ENCODE measurements at regions not wholly inside any gene's neighbourhood (a gene's known extent, or its start where the extent isn't known, plus 50 kb on each side); places are given as distances from the start of the nearest gene placed in this dataset.
A peak's percentile ranks its signal among the peaks of the same experiment; 100 is the strongest.

DNA sequence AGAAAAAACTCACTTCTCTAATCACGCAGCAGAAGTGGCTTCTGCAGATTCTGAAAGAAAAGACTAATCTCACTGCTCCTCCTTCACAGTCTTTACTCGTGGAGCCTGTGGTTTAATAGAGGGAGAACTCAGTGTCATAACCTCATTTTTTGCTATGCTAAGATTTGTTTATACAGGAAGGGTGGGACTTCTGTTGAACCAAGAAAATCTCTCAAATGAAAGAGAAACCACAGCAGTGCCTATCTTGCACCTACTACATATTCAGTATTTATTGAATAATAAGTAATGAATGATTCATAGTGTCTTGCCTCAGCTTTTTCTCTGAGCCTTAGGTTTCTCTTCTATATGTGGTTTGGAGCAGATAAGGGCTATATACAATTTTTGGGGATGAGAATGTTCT, 136.1 kb upstream of the DMAC1 start:
- DNase-seq, result no peak

DNA sequence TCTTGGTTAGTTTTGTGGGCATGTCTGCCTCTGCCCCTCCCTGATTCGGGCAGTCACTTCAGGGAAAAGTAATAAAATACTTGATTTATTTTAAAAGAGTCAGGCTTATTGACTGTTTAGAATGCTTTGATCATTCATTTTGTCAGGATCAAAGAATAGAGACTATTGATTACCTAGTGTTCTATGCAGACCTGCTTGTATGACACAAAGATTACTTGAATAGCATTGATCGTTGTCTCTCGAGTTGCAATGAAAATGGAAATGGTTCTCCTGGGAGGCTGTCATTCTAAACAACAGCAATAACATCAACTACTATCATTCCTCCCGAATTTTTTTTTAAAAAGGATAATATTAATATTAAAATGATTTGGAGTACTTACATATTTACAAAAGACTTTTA, 133.2 kb upstream of the DMAC1 start:
- DNase-seq, result no peak

DNA sequence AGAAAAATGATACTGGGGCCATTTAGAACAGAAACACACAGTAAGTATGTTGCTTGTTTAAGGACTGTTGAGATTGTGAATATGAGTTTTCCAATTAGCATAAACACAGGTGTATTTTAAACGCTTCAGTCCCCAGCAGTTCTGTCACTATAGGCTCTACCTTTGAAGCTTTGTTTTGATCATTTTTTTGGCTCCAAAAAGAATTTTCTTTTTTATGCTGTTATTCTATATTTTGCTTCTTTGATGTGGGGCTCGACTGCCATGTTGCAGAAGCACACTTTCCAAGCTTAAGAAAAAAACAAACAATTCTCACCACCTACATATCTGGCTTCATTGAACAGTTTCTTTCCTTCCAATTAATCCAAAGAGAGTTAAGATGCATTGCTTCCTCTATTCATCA, 131.0 kb upstream of the DMAC1 start:
- no peak for DNase-seq

DNA sequence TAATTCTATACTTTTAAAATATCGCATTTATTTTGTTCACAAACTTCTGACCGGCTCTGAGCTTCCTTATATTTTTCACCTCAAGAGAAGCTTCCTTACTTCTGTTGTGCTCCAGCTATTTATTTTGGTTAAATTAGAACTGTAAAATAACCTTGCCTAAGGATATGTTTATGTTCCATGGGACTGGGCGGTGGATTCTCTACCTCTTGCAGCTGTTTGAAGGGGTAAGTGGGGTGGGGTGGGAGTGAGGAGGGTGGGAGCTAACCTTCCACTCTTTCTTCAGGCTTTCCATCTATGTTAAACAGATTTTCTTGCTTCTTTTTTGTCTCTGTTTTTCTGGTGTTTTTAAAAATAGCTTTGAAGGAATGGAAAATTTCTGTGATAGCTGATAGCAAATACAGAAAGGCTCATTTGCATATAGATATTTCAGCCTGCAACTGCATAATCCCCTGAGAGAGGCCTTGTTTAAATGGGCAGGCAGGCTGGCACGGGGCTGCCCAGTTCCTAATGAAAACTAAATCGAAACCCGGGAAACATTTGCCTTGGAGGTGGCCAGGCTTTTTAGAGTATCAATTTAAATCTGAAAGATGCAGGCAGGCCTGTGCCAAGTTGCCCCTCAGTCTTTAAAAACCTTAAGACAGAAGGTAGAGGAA, 122.1 kb upstream of the DMAC1 start:
- DNase-seq, result no peak

DNA sequence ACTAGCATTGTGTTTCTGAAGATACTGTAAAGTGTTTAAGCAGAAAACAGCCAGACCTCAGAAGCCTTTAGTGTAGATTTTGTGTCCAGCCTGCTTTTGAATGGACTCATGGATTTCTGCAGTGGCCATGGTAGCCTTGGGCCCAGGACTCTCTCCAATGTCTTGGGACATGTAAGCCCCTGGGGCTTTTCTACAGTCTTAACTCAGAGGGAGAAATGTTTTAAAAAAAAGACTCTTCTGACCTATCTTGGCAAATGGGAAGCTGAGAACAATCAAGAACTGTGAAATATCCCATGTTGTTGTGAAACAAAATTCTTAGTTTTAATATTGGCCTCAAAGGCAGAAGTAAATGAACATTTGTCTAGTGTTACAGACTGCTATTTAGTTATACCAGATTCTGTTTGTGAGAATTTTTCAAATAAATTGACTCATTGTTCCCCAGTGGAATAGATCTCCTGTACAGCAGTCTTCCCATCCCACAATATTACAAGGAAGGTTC, 112.5 kb upstream of the DMAC1 start:
- DNase-seq, result no peak

DNA sequence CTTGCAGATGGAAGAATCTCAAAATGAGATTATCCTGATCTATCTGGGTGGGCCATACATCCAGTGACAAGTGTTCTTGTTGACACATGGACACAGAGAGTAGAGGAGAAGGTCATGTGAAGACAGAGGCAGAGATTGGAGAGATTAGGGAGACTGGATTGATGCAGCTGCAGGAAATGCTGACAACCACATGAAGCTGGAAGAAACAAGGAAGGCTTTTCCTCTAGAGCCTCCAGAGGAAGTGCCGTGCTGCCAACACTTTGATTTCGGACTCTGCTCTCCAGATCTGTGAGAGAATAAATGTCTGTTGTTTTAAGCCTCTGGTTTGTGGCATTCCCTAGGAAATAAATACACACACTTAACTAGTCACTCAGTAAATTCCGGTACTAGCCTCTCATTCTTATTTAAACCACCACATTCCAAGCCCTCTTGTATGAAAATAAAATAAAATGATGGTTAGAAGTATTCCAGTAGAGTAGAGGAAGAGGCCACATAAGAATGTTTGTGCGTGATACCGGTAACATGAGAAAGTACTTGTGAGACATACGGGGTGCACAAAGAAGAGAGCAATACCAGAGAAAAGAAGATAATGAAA, 110.9 kb upstream of the DMAC1 start:
- DNase-seq, result no peak

DNA sequence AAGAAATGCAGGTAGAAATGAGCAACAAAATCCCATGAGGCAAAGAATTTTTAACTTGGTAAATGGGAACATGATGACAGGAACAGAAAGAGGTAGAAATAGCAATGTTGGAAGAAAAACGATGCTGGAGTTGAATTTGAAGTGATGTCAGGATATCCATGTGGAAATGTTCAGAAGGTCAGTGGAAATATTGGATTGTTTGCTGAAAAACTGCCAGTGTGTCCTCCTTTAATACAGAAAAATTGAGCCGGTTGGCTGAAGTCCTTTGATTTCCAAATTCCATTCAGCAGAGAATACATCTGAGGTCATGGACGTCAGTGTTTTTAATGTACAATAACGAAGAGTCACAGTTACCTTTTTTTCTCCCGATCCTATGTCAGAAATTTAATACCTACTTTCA, 110.0 kb upstream of the DMAC1 start:
- no peak for DNase-seq

DNA sequence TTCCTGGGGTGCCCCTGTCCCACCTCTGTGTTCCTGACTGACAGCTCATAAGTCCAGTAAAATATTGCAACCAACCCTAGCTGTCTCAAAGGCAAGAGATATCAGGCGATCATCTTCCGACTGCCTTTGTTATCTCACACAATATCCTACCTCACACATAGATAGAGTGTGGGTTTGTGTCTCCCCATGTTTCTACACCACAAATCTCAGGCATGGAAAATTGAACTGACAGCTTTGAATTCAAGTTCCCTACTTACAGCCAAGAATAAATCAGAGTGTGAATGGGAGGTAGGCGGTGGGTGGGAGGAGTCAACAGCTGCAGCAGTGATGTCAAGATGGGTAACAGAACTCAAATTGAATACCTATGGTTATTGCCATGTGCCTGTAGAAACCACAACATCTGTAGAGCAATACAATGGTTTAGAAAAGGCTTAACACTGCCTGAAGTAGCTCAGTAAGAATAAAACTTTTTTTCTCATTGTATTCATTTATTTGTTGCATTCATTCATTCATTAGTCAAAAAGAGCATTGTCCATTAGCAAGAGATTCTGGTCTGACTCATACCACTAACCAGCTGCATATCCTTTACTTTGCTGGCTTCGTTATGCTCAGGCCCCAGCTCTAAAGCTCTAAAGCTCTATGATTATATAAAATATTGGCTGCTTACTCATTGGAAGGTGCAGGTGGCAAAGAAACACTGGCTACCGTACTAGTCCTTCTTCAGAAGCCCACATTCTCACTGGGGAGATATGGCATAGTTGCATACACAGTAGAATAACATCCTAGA, 108.2 kb upstream of the DMAC1 start:
- no peak for DNase-seq

DNA sequence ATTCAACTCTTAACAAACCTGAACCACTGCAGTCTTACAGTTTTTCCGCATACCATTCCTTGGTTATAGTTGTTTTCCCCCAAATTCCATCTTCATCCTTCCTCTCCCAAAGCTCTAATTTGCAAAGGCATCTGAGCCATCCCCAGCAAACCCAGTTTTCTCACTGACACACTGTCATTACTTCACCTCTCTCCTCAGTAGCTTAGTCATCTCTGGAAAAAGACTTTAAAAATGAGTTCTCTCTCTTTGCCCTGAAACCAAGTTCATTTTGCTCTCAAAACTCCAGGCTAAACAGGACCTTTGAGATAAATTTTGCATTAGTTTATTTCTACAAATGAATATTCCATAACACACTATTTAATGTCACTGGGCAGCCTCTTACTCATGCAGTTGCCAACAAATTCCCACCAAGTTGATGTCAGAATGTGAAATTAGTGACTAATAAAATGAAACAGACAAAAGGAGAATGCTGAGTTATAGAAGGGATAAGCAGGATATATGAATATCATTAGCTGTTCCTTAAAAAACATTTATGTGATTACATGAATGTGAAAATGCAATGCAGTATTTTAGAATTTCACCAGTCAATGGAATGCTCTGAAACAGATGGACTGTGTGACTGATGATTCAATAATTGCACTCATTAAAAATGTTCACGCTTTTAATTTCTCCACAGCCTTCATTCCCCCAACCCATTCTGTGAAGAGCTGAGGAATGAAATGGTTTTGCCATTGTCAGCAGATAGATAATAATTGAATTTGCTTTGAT, 107.4 kb upstream of the DMAC1 start:
- DNase-seq, result no peak

DNA sequence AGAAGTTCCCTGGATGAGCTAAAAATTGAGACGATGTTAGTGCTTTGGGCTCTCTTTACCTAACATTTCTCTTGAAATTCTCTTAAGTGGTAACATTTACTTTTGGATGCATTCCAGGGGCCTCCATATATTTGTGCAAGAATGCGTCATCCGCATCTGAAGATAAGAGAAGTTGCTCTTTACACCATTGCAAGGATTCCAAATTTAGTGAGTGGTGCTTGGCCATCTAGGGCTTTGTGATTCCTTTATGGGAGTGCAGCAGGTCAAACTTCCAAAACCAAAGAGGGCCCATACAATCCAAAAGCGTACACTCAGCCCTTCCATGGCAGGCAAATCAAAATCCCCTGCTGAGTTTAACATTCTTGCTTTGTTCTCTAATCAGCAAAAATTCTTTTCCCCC, 102.0 kb upstream of the DMAC1 start:
- no peak for DNase-seq

DNA sequence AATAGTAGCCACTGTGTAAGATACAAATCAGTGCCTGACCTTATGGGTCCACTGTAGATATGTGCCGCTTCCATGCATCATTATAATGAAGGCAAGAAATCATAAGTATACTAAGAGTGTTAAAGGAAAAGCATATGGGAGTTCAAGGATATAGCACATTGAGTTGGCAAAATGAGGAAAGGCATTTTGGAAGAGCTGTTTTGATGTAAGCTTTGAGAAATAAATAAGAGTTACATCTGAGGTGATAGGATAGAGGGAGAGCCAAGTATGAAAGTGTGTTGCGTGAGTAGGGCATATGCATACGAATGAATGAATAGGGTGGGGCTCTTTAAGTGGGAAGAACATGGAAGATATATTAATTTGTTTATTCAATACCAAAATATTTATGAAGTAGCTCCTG, 101.0 kb upstream of the DMAC1 start:
- DNase-seq, result no peak

DNA sequence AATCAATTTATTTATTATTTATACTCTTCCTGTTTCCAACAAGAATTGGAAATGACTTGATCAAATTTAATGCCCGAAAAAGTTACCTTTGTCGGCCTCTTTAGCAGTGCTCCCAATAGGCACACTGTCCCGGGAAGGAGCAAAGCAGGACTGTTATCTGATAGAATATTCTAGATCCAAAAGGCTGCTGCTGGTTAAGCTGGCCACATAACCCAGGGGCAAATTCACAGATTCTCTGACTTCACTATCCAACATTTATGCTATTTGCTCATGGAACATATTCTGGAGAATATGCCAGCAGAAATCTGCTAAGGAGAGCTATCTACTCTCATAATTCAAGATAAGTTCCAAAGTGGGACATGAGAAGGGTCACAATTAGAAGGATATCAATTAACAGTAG, 100.2 kb upstream of the DMAC1 start:
- DNase-seq, result no peak

DNA sequence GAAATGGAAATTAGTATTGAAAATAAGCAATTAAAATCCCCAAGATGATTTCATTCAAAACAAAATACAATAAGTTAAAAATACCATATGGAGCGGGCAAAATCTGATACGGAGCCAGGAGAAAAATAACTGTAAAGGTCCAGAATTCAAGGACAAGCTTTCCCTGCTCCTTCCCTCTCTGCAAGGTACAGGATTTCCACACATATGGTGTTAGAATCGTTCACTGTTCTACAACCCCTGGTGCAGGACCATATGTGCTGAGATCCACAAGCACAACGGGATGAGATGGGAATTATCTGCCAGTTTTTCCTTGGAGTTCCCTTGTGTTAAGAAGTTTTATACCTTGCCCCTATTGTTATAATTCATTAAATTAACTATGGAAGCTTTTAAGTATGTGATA, 94.7 kb upstream of the DMAC1 start:
- DNase-seq, result no peak

DNA sequence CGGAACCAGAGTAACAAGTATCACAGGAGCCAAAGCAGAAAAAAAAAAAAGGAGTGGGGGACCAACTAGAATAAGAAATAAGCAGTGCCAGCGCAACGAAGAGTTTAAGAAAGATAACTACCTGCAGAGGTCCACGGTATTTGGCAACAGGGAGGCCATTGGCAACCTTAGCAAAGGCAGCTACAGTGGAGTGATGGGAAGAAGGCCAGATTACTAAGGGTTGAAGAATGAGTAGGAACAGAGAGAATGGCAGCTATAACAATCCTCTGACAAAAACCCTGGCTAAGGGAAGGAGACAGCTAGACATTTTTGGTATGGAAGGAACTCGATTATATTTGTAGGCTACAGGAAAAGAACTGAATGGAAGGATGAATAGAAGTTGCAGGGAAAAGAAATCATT, 93.4 kb upstream of the DMAC1 start:
- no peak for DNase-seq

DNA sequence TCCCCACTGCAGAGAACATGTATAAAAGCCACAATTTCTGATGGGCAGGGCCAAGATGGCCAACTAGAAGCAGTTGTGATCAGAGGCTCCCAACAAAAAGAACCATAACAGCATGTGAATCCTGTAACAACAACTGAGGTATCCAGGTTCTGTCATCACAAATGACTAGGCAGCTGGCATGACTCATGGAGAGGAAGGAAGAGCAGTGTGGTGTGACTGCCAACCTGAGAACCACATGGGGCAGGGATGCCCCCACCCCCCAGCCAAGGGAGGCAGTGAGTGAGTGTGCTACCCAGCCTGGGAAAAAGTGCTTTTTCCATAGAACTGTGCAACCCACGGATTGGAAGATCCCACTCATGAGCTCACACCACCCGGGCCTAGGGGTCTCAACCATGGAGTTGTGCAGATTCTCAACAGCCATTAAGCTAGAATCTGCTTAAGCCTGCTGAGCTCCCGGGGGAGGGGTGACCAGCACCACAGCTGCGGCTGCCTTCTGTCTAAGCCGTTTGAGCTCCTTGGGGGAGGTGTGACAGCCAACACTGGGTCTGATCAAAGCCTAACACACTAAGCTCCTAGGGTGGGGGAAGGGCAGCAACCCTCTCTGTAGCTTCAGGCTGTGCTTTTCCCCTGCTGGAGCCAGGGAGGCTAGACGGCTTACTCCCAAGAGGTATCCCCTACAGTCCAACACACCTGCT, 80.1 kb upstream of the DMAC1 start:
- DNase-seq, result peak; percentile 22

DNA sequence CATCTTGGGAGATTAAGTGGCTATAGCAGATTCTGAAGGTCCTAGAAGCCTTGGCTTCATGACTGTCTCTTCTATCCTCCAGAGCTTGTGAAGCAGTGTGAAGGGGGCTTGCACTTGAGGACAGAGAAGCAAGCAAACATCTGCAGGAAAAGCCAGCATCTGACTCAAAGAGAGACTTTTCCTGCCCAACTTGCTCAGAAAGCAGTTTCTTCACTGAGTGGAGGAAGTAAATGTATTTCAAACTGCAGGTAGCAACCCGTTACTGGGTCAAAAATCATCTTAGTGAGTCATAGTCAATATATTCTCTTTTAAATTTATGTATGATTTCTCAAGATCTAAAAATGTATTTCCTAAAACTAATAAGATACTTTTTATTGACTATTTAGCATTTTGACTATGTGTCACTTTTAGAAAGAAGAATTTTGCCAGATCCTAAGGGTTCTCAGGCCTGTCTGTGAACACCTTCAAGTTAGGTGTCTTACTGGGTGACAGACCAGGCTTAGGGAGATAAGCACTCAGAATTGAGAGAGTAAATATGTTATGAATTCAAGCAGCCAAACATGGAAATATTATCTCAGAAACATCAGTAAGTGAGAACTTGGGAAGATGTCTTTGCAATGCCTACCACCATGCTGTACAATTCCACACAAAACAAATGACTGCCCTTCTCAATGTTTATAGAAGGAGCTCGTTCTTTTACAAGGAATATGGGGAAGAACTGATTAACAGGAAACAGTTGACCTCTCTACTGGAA, 72.6 kb upstream of the DMAC1 start:
- no peak for DNase-seq

DNA sequence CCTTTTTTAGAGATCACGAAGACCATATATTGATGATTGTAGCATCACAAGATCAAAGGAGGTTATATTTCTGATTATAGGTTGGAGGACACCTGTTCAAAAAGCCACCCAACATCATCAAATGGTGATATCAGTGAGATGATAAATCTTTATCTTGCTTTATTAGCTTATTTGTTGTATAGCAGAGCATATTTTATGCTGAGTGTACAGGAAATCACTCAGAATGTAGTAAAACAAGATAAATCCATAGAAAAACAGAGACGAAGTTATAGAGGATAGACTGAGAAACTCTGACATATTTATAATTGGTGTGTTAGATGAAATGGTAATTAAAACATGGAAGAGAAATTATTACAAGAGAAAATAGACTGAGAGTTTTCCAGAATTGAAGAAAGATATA, 69.8 kb upstream of the DMAC1 start:
- no peak for DNase-seq

DNA sequence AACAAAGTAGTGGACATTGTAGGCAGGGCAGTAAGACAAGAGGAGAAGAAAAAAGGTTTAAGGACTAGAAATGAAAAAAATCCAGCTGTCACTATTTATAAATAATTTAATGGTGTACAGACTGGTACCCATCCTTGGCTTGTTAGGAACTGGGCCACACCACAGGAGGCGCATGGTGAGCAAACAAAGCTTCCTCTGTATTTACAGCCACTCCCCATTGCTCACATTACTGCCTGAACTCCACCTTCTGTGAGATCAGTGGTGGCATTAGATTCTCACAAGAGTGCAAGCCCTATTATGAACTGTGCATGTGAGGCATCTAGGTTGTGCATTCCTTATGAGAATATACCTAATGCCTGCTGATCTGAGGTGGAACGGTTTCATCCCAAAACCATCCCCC, 62.6 kb upstream of the DMAC1 start:
- no peak for DNase-seq

DNA sequence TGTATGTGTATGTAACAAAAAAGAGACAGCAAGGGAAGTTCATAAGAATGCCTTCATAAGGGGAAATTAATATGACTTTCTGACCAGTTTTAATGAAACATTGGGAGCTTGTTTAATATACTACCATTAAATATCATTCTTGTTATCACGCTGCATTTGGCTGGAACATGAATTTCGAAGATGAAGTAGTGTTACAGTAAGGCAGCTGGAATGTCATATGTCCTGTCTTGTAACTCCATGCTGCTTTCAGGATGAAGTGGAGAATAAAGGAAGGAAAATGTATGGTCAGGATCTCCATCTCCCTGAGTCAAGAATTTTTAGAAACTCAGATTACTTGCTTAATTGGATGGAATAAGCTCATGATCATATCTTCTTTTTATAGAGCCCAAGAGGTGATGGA, 61.5 kb upstream of the DMAC1 start:
- no peak for DNase-seq

DNA sequence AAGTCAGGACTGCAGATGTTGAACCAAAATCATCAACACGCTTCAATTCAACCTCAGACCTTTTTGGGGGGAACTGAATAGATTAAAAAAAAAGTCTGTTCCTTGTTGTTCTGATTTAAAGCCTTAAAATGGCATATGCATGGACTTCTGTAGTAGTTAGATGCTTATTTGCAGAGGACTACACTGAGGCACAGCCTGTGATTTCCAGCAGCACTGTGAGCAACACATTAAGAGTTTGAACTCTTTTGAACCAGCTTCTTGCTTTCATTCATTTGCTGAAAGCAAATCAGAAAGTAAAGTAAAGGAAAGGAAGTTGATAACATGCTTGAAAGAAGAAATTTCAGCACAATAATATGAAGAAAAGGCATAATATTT, 60.7 kb upstream of the DMAC1 start:
- DNase-seq, result no peak

DNA sequence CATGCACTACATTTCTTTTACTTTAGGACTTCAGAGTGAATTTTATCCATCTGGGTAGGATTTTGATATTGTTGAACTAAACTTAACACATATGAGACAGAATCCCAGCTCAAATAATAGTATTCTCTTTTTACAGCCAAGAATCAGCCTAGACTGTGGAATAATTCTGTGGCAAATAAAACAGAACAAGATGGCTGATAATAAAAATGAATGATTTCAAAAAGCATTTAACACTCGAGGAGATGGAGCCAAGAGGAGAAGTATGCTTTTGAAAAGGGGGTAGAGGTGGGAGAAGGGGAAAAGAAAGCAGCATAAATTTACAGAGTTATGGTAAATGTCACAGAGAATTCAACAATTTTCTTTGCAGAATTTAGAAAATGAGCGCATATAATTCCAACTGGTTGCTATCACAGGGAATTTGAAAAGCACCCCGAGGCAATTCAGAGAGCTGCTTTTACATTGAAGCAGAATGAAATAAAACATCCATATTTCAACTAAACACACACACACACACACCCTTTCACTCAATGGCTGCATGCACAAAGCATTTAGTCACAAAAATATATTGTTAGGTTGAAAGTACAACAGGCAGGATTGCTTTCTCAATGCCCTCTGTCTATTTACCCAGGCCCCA, 60.2 kb upstream of the DMAC1 start:
- DNase-seq, result no peak

DNA sequence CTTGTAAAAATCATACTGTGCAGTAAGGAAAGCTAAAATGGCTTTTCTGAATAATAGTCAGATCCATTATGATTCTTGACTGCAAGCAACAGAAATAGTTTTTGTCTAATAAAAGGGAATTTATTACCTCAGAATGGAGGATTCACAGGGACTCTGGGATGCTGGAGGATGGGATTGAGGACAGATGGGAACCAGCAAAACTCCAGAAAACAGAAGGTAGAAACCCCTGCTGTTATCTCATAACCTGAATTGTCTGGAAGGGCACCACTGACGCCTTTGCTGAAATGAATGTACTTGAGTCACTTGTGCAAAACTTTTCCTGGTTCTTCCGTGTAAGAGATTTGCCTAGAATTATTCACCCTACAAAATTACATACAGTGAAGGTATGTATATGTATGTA, 58.6 kb upstream of the DMAC1 start:
- DNase-seq, result no peak

Data from activated gamma-delta T cell (primary cell).